Ramos (cell line): ENCODE measurements at regions not wholly inside any gene's neighbourhood (a gene's known extent, or its start where the extent isn't known, plus 50 kb on each side); places are given as distances from the start of the nearest gene placed in this dataset.

ENCODE experiments used
- in situ Hi-C: fragments of 300-500 bp; cut with MboI; formaldehyde crosslinking; loops from one replicate; pipeline ENCODE4 v1.14.3; 2022; ENCODE audit warnings: low sequenced_read_pairs; ENCODE audit not compliant: unreplicated experiment

GRCh38 chr4:53732661-53733060, 141.4 kb upstream of the LNX1 start:
- in situ Hi-C loops, result no loop called here

- in situ Hi-C loops, result no loop called here
Measured at GRCh38 chr4:53730031-53730805, 138.9 kb upstream of the LNX1 start.

- in situ Hi-C loops, result no loop called here
Measured at GRCh38 chr4:53722110-53722509, 130.8 kb upstream of the LNX1 start.

- in situ Hi-C loops, result no loop called here
Measured at GRCh38 chr4:53721263-53721662, 130.0 kb upstream of the LNX1 start.

- in situ Hi-C loops, result no loop called here
Measured at GRCh38 chr4:53720776-53721175, 129.5 kb upstream of the LNX1 start.

GRCh38 chr4:53717064-53717549, 125.8 kb upstream of the LNX1 start:
- in situ Hi-C loops, result no loop called here

GRCh38 chr4:53716471-53717063, 125.3 kb upstream of the LNX1 start:
- in situ Hi-C loops, result no loop called here

GRCh38 chr4:53716011-53716410, 124.7 kb upstream of the LNX1 start:
- in situ Hi-C loops, result no loop called here

- in situ Hi-C loops, result no loop called here
Measured at GRCh38 chr4:53714236-53715140, 123.2 kb upstream of the LNX1 start.

GRCh38 chr4:53713767-53714166, 122.5 kb upstream of the LNX1 start:
- in situ Hi-C loops, result no loop called here

- in situ Hi-C loops, result no loop called here
Measured at GRCh38 chr4:53713296-53713695, 122.0 kb upstream of the LNX1 start.

GRCh38 chr4:53712408-53713020, 121.2 kb upstream of the LNX1 start:
- in situ Hi-C loops, result no loop called here

- in situ Hi-C loops, result no loop called here
Measured at GRCh38 chr4:53711926-53712325, 120.6 kb upstream of the LNX1 start.

- in situ Hi-C loops, result loop anchor here (10.0 kb wide), 1 partner anchor 95 kb away; no protein-coding TSS in a partner anchor
Measured at GRCh38 chr4:53709693-53710092, 118.4 kb upstream of the LNX1 start.

- in situ Hi-C loops, result loop anchor here (10.0 kb wide), 1 partner anchor 97 kb away; no protein-coding TSS in a partner anchor
Measured at GRCh38 chr4:53707491-53707890, 116.2 kb upstream of the LNX1 start.

GRCh38 chr4:53706422-53707032, 115.2 kb upstream of the LNX1 start:
- in situ Hi-C loops, result loop anchor here (10.0 kb wide), 1 partner anchor 98 kb away; no protein-coding TSS in a partner anchor

GRCh38 chr4:53705972-53706371, 114.7 kb upstream of the LNX1 start:
- in situ Hi-C loops, result loop anchor here (10.0 kb wide), 1 partner anchor 99 kb away; no protein-coding TSS in a partner anchor

GRCh38 chr4:53705151-53705764, 114.0 kb upstream of the LNX1 start:
- in situ Hi-C loops, result loop anchor here (10.0 kb wide), 1 partner anchor 100 kb away; no protein-coding TSS in a partner anchor

GRCh38 chr4:53704329-53704728, 113.0 kb upstream of the LNX1 start:
- in situ Hi-C loops, result loop anchor here (10.0 kb wide), 1 partner anchor 100 kb away; no protein-coding TSS in a partner anchor
